Breast epithelium (tissue), 4 donors: ENCODE measurements at regions not wholly inside any gene's neighbourhood (a gene's known extent, or its start where the extent isn't known, plus 50 kb on each side); places are given as distances from the start of the nearest gene placed in this dataset.

Experiments used
- DNase-seq, 2 donors: peaks; one replicate each; pipeline ENCODE4 v3.0.0-alpha.2; 2019; ENCODE audit warnings: low spot score in 2 of 2
- H3K27ac ChIP-seq, 2 donors: fragments of 200-600 bp; sonication (generic) in 1 of 2; one replicate each; pipeline ENCODE4 v1.5.1; 2016 to 2019; ENCODE audit warnings: mild to moderate bottlenecking in 1 of 2
- H3K27me3 ChIP-seq, 2 donors: fragments of 200-600 bp; sonication (generic) in 1 of 2; one replicate each; pipeline versions ENCODE4 v1.5.1 to v1.6.0; 2017 to 2019; ENCODE audit warnings: control low read depth in 1 of 2, mild to moderate bottlenecking in 1 of 2
- H3K36me3 ChIP-seq: fragments of 200-600 bp; one replicate; pipeline ENCODE4 v1.5.1; 2019
- H3K4me1 ChIP-seq, 2 donors: fragments of 200-600 bp; sonication (generic); one replicate each; pipeline ENCODE4 v1.5.1; 2016 to 2019; ENCODE audit warnings: control low read depth in 1 of 2
- H3K4me3 ChIP-seq, 3 donors: fragments of 200-600 bp; sonication (generic); 1 replicate in 2 of 3; 2 replicates in 1 of 3; pipeline ENCODE4 v1.5.1; 2016 to 2019; ENCODE audit warnings: mild to moderate bottlenecking in 3 of 3, moderate library complexity in 2 of 3
- H3K9me3 ChIP-seq, 2 donors: fragments of 200-600 bp; sonication (generic) in 1 of 2; one replicate each; pipeline ENCODE4 v1.5.1; 2016 to 2019; ENCODE audit warnings: control low read depth in 1 of 2
- POLR2A ChIP-seq: fragments of 450-650 bp; IDR thresholded peaks from one replicate; pipeline ENCODE4 v1.6.1; 2016; ENCODE audit warnings: antibody characterized with exemption, mild to moderate bottlenecking, moderate library complexity
- POLR2AphosphoS5 ChIP-seq, 3 donors: sonication (generic); formaldehyde crosslinking; IDR thresholded peaks; one replicate each; pipeline ENCODE4 v1.6.1; 2017; ENCODE audit warnings: antibody characterized with exemption in 3 of 3
- intact Hi-C: fragments of 100-400 bp; cut with DNase I; formaldehyde crosslinking; loops from one replicate; pipeline ENCODE4 v1.15.1; 2023; ENCODE audit warnings: low total_unique reads
- TF ChIP-seq, protein P1 (sequence below), 3 donors: fragments of 450-650 bp; IDR thresholded peaks; one replicate each; pipeline ENCODE4 v1.5.1; 2016 to 2017; ENCODE audit warnings: antibody characterized with exemption in 3 of 3, mild to moderate bottlenecking in 3 of 3, moderate library complexity in 3 of 3

DNA sequence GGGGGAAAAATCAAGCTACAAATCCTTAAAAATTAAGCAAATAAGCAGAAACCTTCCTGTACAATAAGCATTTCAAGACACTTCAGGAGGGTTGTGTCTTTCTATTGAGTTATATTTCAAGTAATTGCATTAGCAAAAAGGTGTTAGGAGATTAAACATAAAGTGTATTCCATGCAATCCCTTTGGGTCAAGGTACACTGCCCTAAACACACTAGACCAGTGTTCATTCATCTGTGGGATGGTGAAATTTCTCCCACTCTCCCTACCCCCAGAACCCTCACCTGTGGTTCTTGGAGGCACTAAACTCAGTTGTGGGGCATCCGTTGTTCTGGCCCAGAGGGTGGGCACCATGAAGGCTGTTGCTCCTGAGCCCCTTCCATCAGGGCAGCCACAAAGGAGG is 205.1 kb upstream of the SGK1 start:
- Histone ChIP-seq H3K27me3 (no peaks in the 10 kb centered on the region), H3K4me3 (no peak overlapping the region), H3K4me1 (no peaks in the 10 kb centered on the region), H3K27ac (peak overlapping the region in 1 of 2 donors; percentile 11), H3K36me3 (no peaks in the 10 kb centered on the region), H3K9me3 (no peaks in the 10 kb centered on the region)
- intact Hi-C loops = no loop called here
- TF ChIP-seq POLR2A = no peak
- TF ChIP-seq POLR2AphosphoS5 (IDR thresholded peaks at IDR 0.05) = no peak
- TF ChIP-seq, protein P1, sequence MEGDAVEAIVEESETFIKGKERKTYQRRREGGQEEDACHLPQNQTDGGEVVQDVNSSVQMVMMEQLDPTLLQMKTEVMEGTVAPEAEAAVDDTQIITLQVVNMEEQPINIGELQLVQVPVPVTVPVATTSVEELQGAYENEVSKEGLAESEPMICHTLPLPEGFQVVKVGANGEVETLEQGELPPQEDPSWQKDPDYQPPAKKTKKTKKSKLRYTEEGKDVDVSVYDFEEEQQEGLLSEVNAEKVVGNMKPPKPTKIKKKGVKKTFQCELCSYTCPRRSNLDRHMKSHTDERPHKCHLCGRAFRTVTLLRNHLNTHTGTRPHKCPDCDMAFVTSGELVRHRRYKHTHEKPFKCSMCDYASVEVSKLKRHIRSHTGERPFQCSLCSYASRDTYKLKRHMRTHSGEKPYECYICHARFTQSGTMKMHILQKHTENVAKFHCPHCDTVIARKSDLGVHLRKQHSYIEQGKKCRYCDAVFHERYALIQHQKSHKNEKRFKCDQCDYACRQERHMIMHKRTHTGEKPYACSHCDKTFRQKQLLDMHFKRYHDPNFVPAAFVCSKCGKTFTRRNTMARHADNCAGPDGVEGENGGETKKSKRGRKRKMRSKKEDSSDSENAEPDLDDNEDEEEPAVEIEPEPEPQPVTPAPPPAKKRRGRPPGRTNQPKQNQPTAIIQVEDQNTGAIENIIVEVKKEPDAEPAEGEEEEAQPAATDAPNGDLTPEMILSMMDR (IDR thresholded peaks at IDR 0.05) = no peak
- no peak for DNase-seq

DNA sequence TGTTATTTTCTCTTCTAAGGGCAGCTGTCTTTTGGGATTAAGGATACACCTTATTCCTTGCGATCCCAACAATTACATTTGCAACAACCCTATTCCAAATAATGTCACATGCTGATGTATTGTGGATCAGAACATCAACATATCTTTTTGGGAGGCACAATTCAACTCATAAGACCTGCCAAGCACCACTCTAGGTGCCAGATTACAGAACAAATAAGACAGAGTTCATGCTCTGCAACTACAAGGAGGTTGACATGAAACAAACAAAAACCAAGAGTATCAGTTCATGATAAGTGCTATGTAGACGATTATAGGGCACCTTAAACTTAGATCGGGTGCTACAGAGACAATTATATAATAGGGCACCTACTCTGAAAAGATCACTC is 203.2 kb upstream of the SGK1 start:
- no peaks in the 10 kb centered on the region for H3K4me1 ChIP-seq
- no peaks in the 10 kb centered on the region for H3K36me3 ChIP-seq
- no peaks in the 10 kb centered on the region for H3K27me3 ChIP-seq
- H3K4me3 ChIP-seq = peak overlapping the region in 2 of 3 donors; percentile 5 to 43
- DNase-seq = no peak
- H3K9me3 ChIP-seq = no peaks in the 10 kb centered on the region
- peak overlapping the region; percentile 42 to 52 for H3K27ac ChIP-seq
- TF ChIP-seq, protein P1 (IDR thresholded peaks at IDR 0.05) = no peak
- TF ChIP-seq POLR2A = no peak
- TF ChIP-seq POLR2AphosphoS5 (IDR thresholded peaks at IDR 0.05) = no peak
- intact Hi-C loops = no loop called here

DNA sequence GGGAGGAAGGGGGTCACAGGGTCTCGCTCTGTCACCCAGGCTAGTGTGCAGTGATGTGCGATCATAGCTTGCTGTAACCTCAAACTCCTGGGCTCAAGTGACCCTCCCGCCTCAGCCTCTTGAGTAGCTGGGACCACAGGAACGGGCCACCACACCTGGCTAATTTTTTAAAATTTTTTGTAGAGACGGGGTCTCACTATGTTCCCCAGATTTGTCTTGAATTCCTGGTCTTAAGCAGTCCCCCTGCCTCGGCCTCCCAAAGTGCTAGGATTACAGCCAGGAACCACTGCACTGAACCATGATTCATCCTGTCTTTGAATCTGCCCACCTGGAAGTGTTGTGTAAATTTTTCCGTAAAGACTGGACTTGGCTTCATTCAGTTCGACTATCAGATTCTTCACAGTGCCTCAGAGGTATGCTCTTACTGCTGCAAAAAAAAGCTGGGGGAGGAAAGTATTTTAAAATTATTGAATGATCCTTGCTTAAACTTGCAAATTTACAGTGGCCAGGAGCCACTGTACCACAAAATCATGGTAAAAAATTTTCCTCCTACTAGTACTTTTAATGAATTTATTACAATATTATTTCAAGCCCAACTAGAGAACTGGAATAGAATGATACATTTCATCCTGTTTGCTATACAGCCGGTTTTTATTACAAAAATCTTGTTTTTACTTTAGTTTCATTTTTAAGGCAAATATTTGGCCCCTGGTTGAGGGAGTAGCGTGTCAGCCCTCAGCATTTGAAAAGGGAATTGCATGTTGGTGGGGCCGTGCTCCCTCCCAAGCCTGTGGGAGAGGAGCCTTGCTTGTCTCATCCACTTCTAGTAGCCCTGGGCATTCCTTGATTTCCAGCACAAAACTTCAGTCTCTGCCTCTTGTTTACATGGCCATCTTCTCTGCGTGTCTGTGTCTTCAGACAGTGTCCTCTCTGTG is 202.5 kb upstream of the SGK1 start:
- H3K36me3 ChIP-seq = no peaks in the 10 kb centered on the region
- H3K27me3 ChIP-seq = no peaks in the 10 kb centered on the region
- peak overlapping the region in 2 of 3 donors; percentile 5 to 43 for H3K4me3 ChIP-seq
- intact Hi-C loops = no loop called here
- TF ChIP-seq POLR2AphosphoS5 (IDR thresholded peaks at IDR 0.05) (no peak), POLR2A (no peak)
- TF ChIP-seq, protein P1 (IDR thresholded peaks at IDR 0.05) = no peak
- H3K4me1 ChIP-seq = no peaks in the 10 kb centered on the region
- H3K27ac ChIP-seq = peak overlapping the region; percentile 42 to 52
- no peak for DNase-seq
- no peaks in the 10 kb centered on the region for H3K9me3 ChIP-seq

DNA sequence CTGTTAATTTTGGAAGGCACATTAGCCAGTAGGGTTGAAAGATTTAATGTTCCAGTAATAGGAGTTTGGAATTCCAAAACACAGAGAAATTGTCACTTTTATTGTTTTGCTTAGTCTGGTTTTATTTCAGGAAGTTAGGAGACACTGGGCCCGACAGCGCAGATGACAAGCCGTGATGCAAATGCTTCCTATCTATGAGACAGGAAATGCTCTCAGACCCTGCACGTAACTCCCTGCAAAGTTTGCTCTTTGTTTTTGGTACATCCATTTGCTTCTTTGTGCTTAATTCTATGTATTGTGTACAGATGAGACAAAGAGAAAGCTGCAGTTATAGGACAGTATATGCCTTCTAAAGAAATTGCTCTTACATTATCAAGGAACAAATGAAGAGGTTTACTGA is 201.6 kb upstream of the SGK1 start:
- intact Hi-C loops = no loop called here
- no peak for DNase-seq
- no peaks in the 10 kb centered on the region for H3K4me1 ChIP-seq

DNA sequence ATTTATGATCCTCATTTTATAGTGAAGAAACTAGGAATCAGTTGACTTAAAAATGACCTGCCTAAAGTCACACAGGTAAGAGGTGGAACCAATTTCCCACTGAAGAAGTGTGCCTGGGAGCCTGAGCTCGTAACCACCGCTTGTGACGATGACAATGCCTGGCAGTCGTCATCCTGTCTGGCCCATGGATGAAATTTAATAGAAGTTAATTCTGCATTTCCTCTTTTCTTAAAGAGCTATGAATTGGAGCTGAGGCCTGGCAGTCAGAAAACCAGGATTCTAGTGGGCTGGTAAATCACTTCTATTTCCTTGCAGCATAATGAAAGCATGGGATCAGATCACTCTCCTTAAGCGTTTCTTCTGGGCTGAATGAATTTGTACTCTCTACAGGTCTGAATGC is 200.0 kb upstream of the SGK1 start:
- no peaks in the 10 kb centered on the region for H3K36me3 ChIP-seq
- H3K27me3 ChIP-seq = no peaks in the 10 kb centered on the region
- H3K9me3 ChIP-seq = no peaks in the 10 kb centered on the region
- DNase-seq = no peak
- no peak overlapping the region for H3K4me3 ChIP-seq
- no peaks in the 10 kb centered on the region for H3K4me1 ChIP-seq
- intact Hi-C loops = no loop called here
- TF ChIP-seq POLR2A (no peak), POLR2AphosphoS5 (IDR thresholded peaks at IDR 0.05) (no peak)
- TF ChIP-seq, protein P1 (IDR thresholded peaks at IDR 0.05) = no peak
- H3K27ac ChIP-seq = peak overlapping the region; percentile 71 to 72

More for the DNA sequence above, 201.6 kb upstream of the SGK1 start:
- no peaks in the 10 kb centered on the region for H3K27me3 ChIP-seq
- no peak overlapping the region for H3K27ac ChIP-seq
- no peaks in the 10 kb centered on the region for H3K9me3 ChIP-seq
- H3K36me3 ChIP-seq = no peaks in the 10 kb centered on the region
- TF ChIP-seq, protein P1 (IDR thresholded peaks at IDR 0.05) = no peak
- TF ChIP-seq POLR2AphosphoS5 (IDR thresholded peaks at IDR 0.05) = no peak
- no peak overlapping the region for H3K4me3 ChIP-seq
